ENCODE measurements at regions not wholly inside any gene's neighbourhood (a gene's known extent, or its start where the extent isn't known, plus 50 kb on each side); places are given as distances from the start of the nearest gene placed in this dataset.

DNA sequence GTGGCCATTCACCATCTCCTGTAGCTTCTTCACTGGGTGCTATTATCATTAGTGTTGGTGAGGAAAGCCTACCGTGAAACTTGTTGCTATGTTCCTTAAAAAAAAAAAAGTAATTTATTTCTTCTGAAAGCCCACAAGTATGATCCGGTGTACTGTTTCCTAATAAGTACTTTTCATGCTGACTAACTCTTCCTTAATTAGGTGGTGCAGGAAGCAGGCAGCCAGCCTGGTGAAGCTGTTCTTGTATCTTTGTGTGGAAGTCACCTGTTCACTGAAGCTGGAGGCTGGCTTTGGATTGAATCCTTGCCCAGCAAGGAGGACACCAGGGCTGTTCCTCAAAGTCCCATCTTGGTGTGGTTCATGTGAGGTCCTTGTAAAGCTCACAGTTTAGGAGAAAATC lies 321.7 kb upstream of the THSD7B start:
- DNase-seq (ENCODE audit: low read depth) = no peak
- TF ChIP-seq, protein P1, sequence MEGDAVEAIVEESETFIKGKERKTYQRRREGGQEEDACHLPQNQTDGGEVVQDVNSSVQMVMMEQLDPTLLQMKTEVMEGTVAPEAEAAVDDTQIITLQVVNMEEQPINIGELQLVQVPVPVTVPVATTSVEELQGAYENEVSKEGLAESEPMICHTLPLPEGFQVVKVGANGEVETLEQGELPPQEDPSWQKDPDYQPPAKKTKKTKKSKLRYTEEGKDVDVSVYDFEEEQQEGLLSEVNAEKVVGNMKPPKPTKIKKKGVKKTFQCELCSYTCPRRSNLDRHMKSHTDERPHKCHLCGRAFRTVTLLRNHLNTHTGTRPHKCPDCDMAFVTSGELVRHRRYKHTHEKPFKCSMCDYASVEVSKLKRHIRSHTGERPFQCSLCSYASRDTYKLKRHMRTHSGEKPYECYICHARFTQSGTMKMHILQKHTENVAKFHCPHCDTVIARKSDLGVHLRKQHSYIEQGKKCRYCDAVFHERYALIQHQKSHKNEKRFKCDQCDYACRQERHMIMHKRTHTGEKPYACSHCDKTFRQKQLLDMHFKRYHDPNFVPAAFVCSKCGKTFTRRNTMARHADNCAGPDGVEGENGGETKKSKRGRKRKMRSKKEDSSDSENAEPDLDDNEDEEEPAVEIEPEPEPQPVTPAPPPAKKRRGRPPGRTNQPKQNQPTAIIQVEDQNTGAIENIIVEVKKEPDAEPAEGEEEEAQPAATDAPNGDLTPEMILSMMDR (IDR thresholded peaks at IDR 0.05; ENCODE audit: insufficient read depth, low read length, poor library complexity, severe bottlenecking) = no peak
- no peak overlapping the region for H3K4me3 ChIP-seq (ENCODE audit: low read depth, low read length)
- H3K27me3 ChIP-seq (ENCODE audit: control insufficient read depth, insufficient read depth, low read length) = no peaks in the 10 kb centered on the region
- no peaks in the 10 kb centered on the region for H3K36me3 ChIP-seq (ENCODE audit: control insufficient read depth, insufficient read depth, low read length)

DNA sequence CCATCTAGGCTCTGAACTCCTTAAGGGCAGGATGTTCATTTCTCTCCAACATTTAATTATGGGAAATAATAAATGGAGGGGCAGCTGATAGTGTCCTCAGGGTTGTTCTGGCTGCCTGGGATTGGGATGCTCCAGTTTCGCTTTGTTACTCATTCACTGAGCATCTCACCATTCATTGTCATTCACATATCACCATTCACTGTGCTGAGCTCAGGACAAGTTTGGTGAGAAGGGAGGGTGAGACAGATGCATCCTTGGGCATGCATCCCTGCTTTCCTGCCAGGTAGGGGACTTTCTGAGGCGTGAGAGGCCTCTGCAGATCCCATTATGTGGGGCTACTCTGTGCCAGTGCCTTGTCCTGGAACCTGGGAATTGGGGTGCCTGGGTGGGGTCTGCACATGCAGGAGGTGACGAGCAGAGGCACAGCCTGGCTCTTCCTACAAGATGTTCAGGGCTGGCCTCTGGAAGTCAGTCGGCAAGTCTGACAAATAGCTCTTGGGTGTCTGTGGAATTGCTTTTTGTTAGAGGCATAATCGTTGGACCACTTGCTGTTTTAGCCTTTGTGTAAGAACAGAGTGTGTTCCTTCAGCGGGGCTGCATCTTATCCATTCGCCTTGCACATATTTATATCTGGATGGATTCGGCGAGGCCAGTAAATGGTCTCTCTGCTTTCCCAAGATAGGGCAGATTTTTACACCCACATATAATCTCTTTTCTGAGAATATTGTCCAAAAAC lies 323.2 kb upstream of the THSD7B start:
- TF ChIP-seq, protein P1 (IDR thresholded peaks at IDR 0.05; ENCODE audit: insufficient read depth, low read length, poor library complexity, severe bottlenecking) = no peak
- Histone ChIP-seq H3K27me3 (ENCODE audit: control insufficient read depth, insufficient read depth, low read length) (no peaks in the 10 kb centered on the region), H3K36me3 (ENCODE audit: control insufficient read depth, insufficient read depth, low read length) (no peaks in the 10 kb centered on the region), H3K4me3 (ENCODE audit: low read depth, low read length) (no peak overlapping the region)
- no peak for DNase-seq (ENCODE audit: low read depth)

DNA sequence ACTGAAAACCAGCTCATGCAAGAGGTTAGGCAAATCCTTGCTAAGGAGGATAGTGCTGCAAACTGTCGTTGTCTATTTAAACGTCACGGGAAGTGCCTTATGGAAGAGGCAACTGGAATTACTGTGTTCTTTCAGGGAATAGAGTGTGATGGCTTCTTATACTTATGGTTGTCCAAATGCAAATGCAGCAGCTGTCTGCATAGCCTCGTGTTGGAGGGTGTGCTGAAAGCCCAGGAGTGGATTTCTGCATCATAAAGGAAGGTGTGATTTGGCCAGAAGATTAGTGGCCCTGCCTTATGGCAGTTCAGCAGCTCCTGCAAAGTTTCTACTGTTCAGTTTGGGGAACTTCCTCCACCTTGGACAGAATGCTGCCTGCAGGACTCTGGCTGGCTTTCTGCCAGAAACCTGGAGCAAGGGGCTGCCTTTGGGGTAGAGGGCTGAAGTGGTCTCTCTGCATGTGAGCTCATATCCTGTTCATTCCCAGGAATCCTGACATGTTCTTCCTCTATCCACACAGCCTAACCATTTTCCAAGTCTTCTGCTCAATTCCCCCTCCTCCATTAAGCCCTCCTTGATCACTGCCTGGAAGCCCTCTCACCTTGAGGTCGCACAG lies 321.2 kb upstream of the CXCR4 start:
- H3K4me3 ChIP-seq (ENCODE audit: low read depth, low read length) = no peak overlapping the region
- H3K36me3 ChIP-seq (ENCODE audit: control insufficient read depth, insufficient read depth, low read length) = no peaks in the 10 kb centered on the region
- TF ChIP-seq, protein P1 (IDR thresholded peaks at IDR 0.05; ENCODE audit: insufficient read depth, low read length, poor library complexity, severe bottlenecking) = no peak
- DNase-seq (ENCODE audit: low read depth) = no peak
- no peaks in the 10 kb centered on the region for H3K27me3 ChIP-seq (ENCODE audit: control insufficient read depth, insufficient read depth, low read length)

DNA sequence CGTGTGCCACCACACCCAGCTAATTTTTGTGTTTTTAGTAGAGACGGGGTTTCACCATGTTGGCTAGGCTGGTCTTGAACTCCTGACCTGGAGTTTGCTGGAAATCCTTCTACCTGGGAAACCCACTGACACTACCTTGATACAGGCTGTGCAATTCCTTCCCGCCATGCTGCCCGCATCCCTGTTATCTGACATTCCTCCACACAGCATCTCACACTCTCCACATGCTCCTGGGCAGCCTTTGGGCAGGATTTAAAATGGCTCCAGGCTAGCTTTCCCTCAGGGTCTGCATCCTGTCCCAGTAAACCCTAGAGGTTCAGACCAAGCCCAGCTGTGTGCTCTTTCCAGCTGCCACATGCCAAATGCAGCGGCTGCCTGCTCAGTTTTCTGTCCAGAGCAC lies 319.5 kb upstream of the CXCR4 start:
- TF ChIP-seq, protein P1 (IDR thresholded peaks at IDR 0.05; ENCODE audit: insufficient read depth, low read length, poor library complexity, severe bottlenecking) = no peak
- Histone ChIP-seq H3K27me3 (ENCODE audit: control insufficient read depth, insufficient read depth, low read length) (no peaks in the 10 kb centered on the region), H3K4me3 (ENCODE audit: low read depth, low read length) (no peak overlapping the region), H3K36me3 (ENCODE audit: control insufficient read depth, insufficient read depth, low read length) (no peaks in the 10 kb centered on the region)
- no peak for DNase-seq (ENCODE audit: low read depth)

DNA sequence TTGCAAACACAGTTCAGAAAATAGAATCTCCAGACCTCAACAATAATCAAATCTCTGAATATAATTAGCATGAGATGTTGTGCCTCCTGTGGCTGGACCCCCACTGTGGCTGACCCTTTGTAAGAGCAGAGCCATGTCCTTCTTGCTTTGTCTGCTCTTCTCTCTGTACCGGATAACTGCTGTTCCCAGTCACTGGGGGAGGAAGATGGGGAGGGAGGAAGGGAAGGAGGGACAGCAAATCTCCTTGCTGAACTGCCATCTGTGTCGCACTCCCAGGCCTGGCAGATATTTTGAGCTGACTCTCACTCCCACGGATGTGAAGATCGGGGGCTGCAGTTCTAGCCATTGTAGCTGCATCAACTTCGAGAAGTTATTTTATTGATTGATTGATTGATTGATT lies 319.0 kb upstream of the CXCR4 start:
- no peaks in the 10 kb centered on the region for H3K36me3 ChIP-seq (ENCODE audit: control insufficient read depth, insufficient read depth, low read length)
- TF ChIP-seq, protein P1 (IDR thresholded peaks at IDR 0.05; ENCODE audit: insufficient read depth, low read length, poor library complexity, severe bottlenecking) = no peak
- H3K27me3 ChIP-seq (ENCODE audit: control insufficient read depth, insufficient read depth, low read length) = no peaks in the 10 kb centered on the region
- H3K4me3 ChIP-seq (ENCODE audit: low read depth, low read length) = no peak overlapping the region
- no peak for DNase-seq (ENCODE audit: low read depth)

Data from kidney epithelial cell (primary cell).